ENCODE measurements at regions not wholly inside any gene's neighbourhood (a gene's known extent, or its start where the extent isn't known, plus 50 kb on each side); places are given as distances from the start of the nearest gene placed in this dataset.
A peak's percentile ranks its signal among the peaks of the same experiment; 100 is the strongest.
"Not testable (repeated sequence)": the region's sequence is repeated elsewhere in the genome, so short reads cannot be mapped to it uniquely, and the experiment has no call there.

GRCh38 chr1:60888126-60888525 is 194.2 kb upstream of the NFIA start:
- no peak for DNase-seq (ENCODE audit: low spot score)

- no peak for DNase-seq (ENCODE audit: low spot score)
Observed at GRCh38 chr1:60886793-60887331, 195.5 kb upstream of the NFIA start.

- no peak for DNase-seq (ENCODE audit: low spot score)
Observed at GRCh38 chr1:60886090-60886489, 196.3 kb upstream of the NFIA start.

- DNase-seq (ENCODE audit: low spot score), result no peak
Observed at GRCh38 chr1:60880202-60880601, 202.2 kb upstream of the NFIA start.

GRCh38 chr1:60878323-60878722 is 204.0 kb upstream of the NFIA start:
- DNase-seq (ENCODE audit: low spot score), result no peak

- no peak for DNase-seq (ENCODE audit: low spot score)
Observed at GRCh38 chr1:60877376-60877775, 205.0 kb upstream of the NFIA start.

GRCh38 chr1:60876952-60877351 is 205.4 kb upstream of the NFIA start:
- no peak for DNase-seq (ENCODE audit: low spot score)

GRCh38 chr1:60875138-60875537 is 207.2 kb upstream of the NFIA start:
- no peak for DNase-seq (ENCODE audit: low spot score)

GRCh38 chr1:60874718-60875117 is 207.6 kb upstream of the NFIA start:
- DNase-seq (ENCODE audit: low spot score), result peak; percentile 13

- DNase-seq (ENCODE audit: low spot score), result not testable (repeated sequence)
Observed at GRCh38 chr1:60873396-60873795, 209.0 kb upstream of the NFIA start.

GRCh38 chr1:60872426-60873054 is 209.8 kb upstream of the NFIA start:
- no peak for DNase-seq (ENCODE audit: low spot score)

- DNase-seq (ENCODE audit: low spot score), result no peak
Observed at GRCh38 chr1:60870269-60870865, 212.0 kb upstream of the NFIA start.

- DNase-seq (ENCODE audit: low spot score), result no peak
Observed at GRCh38 chr1:60868901-60869663, 213.3 kb upstream of the NFIA start.

GRCh38 chr1:60867782-60868181 is 214.6 kb upstream of the NFIA start:
- no peak for DNase-seq (ENCODE audit: low spot score)

- no peak for DNase-seq (ENCODE audit: low spot score)
Observed at GRCh38 chr1:60866917-60867531, 215.3 kb upstream of the NFIA start.

- DNase-seq (ENCODE audit: low spot score), result no peak
Observed at GRCh38 chr1:60866226-60866900, 216.0 kb upstream of the NFIA start.

GRCh38 chr1:60865166-60865565 is 217.2 kb upstream of the NFIA start:
- no peak for DNase-seq (ENCODE audit: low spot score)

- no peak for DNase-seq (ENCODE audit: low spot score)
Observed at GRCh38 chr1:60864722-60865121, 217.6 kb upstream of the NFIA start.

GRCh38 chr1:60863131-60863530 is 219.2 kb upstream of the NFIA start:
- DNase-seq (ENCODE audit: low spot score), result no peak

GRCh38 chr1:60861961-60862567 is 220.3 kb upstream of the NFIA start:
- DNase-seq (ENCODE audit: low spot score), result no peak

- DNase-seq (ENCODE audit: low spot score), result no peak
Observed at GRCh38 chr1:60859111-60859510, 223.2 kb upstream of the NFIA start.

- DNase-seq (ENCODE audit: low spot score), result no peak
Observed at GRCh38 chr1:60857851-60858250, 224.5 kb upstream of the NFIA start.

Measured in AG08396 (cell line).